OCI-LY3 (cell line): ENCODE measurements at regions not wholly inside any gene's neighbourhood (a gene's known extent, or its start where the extent isn't known, plus 50 kb on each side); places are given as distances from the start of the nearest gene placed in this dataset.
A peak's percentile ranks its signal among the peaks of the same experiment; 100 is the strongest.

Source experiments
- H2AFZ ChIP-seq: fragments of 200-600, 300-600 bp; shearing (Covaris generic); 2 replicates; pipeline ENCODE4 v1.6.0; 2014; ENCODE audit warnings: antibody characterized with exemption, low read depth, low read length
- H3K27ac ChIP-seq: fragments of 200-600, 300-600 bp; sonication (generic); 2 replicates; pipeline ENCODE4 v1.5.1; 2014; ENCODE audit warnings: mild to moderate bottlenecking, low read length, moderate library complexity, mixed read lengths
- H3K27me3 ChIP-seq: fragments of 200-600, 300-600 bp; sonication (generic); 2 replicates; pipeline ENCODE4 v1.6.1; 2014; ENCODE audit warnings: low read depth, low read length, mixed read lengths
- H3K36me3 ChIP-seq: fragments of 200-600, 300-600 bp; sonication (generic); replicated peaks from 2 replicates; pipeline ENCODE3; 2014; ENCODE audit warnings: low read depth, low read length, mixed read lengths
- H3K4me1 ChIP-seq: fragments of 300-600, 200-600 bp; sonication (generic); 2 replicates; pipeline ENCODE4 v1.6.1; 2014; ENCODE audit warnings: low read length, mixed read lengths
- H3K4me2 ChIP-seq: fragments of 200-600, 300-600 bp; sonication (generic); 2 replicates; pipeline ENCODE4 v1.6.1; 2014; ENCODE audit warnings: low read length, mixed read lengths
- H3K4me3 ChIP-seq: fragments of 300-600, 200-600 bp; sonication (generic); 2 replicates; pipeline ENCODE4 v1.5.1; 2014; ENCODE audit warnings: antibody characterized with exemption, mild to moderate bottlenecking, low read length, moderate library complexity
- H3K79me2 ChIP-seq: fragments of 300-600, 200-600 bp; shearing (Covaris generic); 2 replicates; pipeline ENCODE4 v1.6.1; 2014; ENCODE audit warnings: mild to moderate bottlenecking, low read length, mixed read lengths
- H3K9ac ChIP-seq: fragments of 300-600, 200-600 bp; shearing (Covaris generic); 2 replicates; pipeline ENCODE4 v1.6.0; 2014; ENCODE audit warnings: mild to moderate bottlenecking, low read length, moderate library complexity
- H3K9me3 ChIP-seq: fragments of 200-600, 300-600 bp; shearing (Covaris generic); 2 replicates; pipeline ENCODE4 v1.6.1; 2014; ENCODE audit warnings: low read length, mixed read lengths; ENCODE audit not compliant: insufficient read depth
- H4K20me1 ChIP-seq: fragments of 200-600, 300-600 bp; sonication (generic); 2 replicates; pipeline ENCODE4 v1.6.1; 2016; ENCODE audit warnings: low read length, mixed read lengths; ENCODE audit not compliant: insufficient read depth
- CTCF ChIP-seq: fragments of 200-600, 300-600 bp; sonication (generic); IDR thresholded peaks from 2 replicates; pipeline ENCODE4 v1.5.1; 2014; ENCODE audit warnings: antibody characterized with exemption, low read length, low read depth
- EZH2phosphoT487 ChIP-seq: fragments of 200-600 bp; shearing (Covaris generic); IDR thresholded peaks from 2 replicates; pipeline ENCODE4 v1.6.1; 2018; ENCODE audit warnings: antibody characterized with exemption, mixed run types, low read depth

GRCh38 chr6:154675602-154676088 is 57.6 kb upstream of the SCAF8 start:
- Histone ChIP-seq H3K9me3 (no peaks in the 10 kb centered on the region), H3K27me3 (no peaks in the 10 kb centered on the region), H3K4me1 (no peaks in the 10 kb centered on the region), H2AFZ (no peak overlapping the region), H3K79me2 (no peaks in the 10 kb centered on the region), H3K4me3 (no peak overlapping the region), H3K4me2 (no peak overlapping the region), H3K27ac (no peak overlapping the region), H3K9ac (no peak overlapping the region), H3K36me3 (no peaks in the 10 kb centered on the region), H4K20me1 (no peaks in the 10 kb centered on the region)
- TF ChIP-seq CTCF = peak; percentile 98
- no peak for TF ChIP-seq EZH2phosphoT487

GRCh38 chr6:154682633-154683125 is 50.5 kb upstream of the SCAF8 start:
- Histone ChIP-seq H2AFZ (no peak overlapping the region), H3K9ac (no peak overlapping the region), H3K79me2 (no peaks in the 10 kb centered on the region), H3K4me2 (no peak overlapping the region), H3K4me3 (no peak overlapping the region), H3K27me3 (no peaks in the 10 kb centered on the region), H3K36me3 (no peaks in the 10 kb centered on the region), H3K4me1 (peaks cover 18% of the 10 kb centered on the region), H3K27ac (no peak overlapping the region), H4K20me1 (no peaks in the 10 kb centered on the region), H3K9me3 (no peaks in the 10 kb centered on the region)
- no peak for TF ChIP-seq CTCF
- no peak for TF ChIP-seq EZH2phosphoT487
